ENCODE measurements at regions not wholly inside any gene's neighbourhood (a gene's known extent, or its start where the extent isn't known, plus 50 kb on each side); places are given as distances from the start of the nearest gene placed in this dataset.

GRCh38 chr10:78291722-78292121, 258.1 kb downstream of the RPS24 start:
- no peak overlapping the region for H3K27ac ChIP-seq
- intact Hi-C loops (cut with DNase I), result loop anchor here in 1 of 2 donors (10.0 kb wide), 1 partner anchor 247 kb away; no protein-coding TSS in a partner anchor
- H3K4me1 ChIP-seq (replicated peaks in 1 of 2), result no peaks in the 10 kb centered on the region
- 93 to 98% (median 95%) methylated on average over 2 of the region's 2 CpGs for WGBS, 4 donors
- H3K9me3 ChIP-seq (replicated peaks in 1 of 3), result no peaks in the 10 kb centered on the region
- no peaks in the 10 kb centered on the region for H3K36me3 ChIP-seq (replicated peaks in 1 of 2)
- no peak overlapping the region for H3K4me3 ChIP-seq
- no peaks in the 10 kb centered on the region for H3K27me3 ChIP-seq
- no peak for TF ChIP-seq CTCF (IDR thresholded peaks at IDR 0.05)
- no peak for TF ChIP-seq POLR2A (IDR thresholded peaks at IDR 0.05)
- DNase-seq, result no peak

GRCh38 chr10:78292250-78292981, 258.8 kb downstream of the RPS24 start:
- H3K4me3 ChIP-seq, result no peak overlapping the region
- H3K27me3 ChIP-seq, result no peaks in the 10 kb centered on the region
- H3K27ac ChIP-seq, result no peak overlapping the region
- no peaks in the 10 kb centered on the region for H3K36me3 ChIP-seq (replicated peaks in 1 of 2)
- DNase-seq, result no peak
- TF ChIP-seq CTCF (IDR thresholded peaks at IDR 0.05) (no peak), POLR2A (IDR thresholded peaks at IDR 0.05) (no peak)
- no peaks in the 10 kb centered on the region for H3K4me1 ChIP-seq (replicated peaks in 1 of 2)
- no peaks in the 10 kb centered on the region for H3K9me3 ChIP-seq (replicated peaks in 1 of 3)
- WGBS, 4 donors, result 80 to 86% (median 81%) methylated on average over 5 to 10 of the region's 10 CpGs
- intact Hi-C loops (cut with DNase I), result loop anchor here in 1 of 2 donors (10.0 kb wide), 1 partner anchor 248 kb away; no protein-coding TSS in a partner anchor

GRCh38 chr10:78292982-78293865, 259.6 kb downstream of the RPS24 start:
- Histone ChIP-seq H3K27ac (no peak overlapping the region), H3K4me1 (replicated peaks in 1 of 2) (no peaks in the 10 kb centered on the region), H3K9me3 (replicated peaks in 1 of 3) (no peaks in the 10 kb centered on the region), H3K27me3 (no peaks in the 10 kb centered on the region), H3K36me3 (replicated peaks in 1 of 2) (no peaks in the 10 kb centered on the region), H3K4me3 (no peak overlapping the region)
- TF ChIP-seq POLR2A (IDR thresholded peaks at IDR 0.05) (no peak), CTCF (IDR thresholded peaks at IDR 0.05) (no peak)
- 65 to 77% (median 74%) methylated on average over 10 to 11 of the region's 11 CpGs for WGBS, 4 donors
- intact Hi-C loops (cut with DNase I), result loop anchor here in 1 of 2 donors (10.0 kb wide), 1 partner anchor 248 kb away; no protein-coding TSS in a partner anchor
- peak in 4 of 7 donors; percentile 18 to 75 (median 35) for DNase-seq

GRCh38 chr10:78295242-78295641, 261.6 kb downstream of the RPS24 start:
- 83 to 92% (median 90%) methylated on average over 7 of the region's 7 CpGs for WGBS, 4 donors
- Histone ChIP-seq H3K9me3 (replicated peaks in 1 of 3) (no peaks in the 10 kb centered on the region), H3K27ac (peak overlapping the region in 1 of 5 donors; percentile 34), H3K4me1 (replicated peaks in 1 of 2) (no peaks in the 10 kb centered on the region), H3K4me3 (no peak overlapping the region), H3K27me3 (no peaks in the 10 kb centered on the region), H3K36me3 (replicated peaks in 1 of 2) (no peaks in the 10 kb centered on the region)
- DNase-seq, result no peak
- intact Hi-C loops (cut with DNase I), result loop anchor here in 1 of 2 donors (10.0 kb wide), 1 partner anchor 250 kb away; no protein-coding TSS in a partner anchor
- TF ChIP-seq CTCF (IDR thresholded peaks at IDR 0.05) (no peak), POLR2A (IDR thresholded peaks at IDR 0.05) (no peak)
